Panc1 (cell line): ENCODE measurements at regions not wholly inside any gene's neighbourhood (a gene's known extent, or its start where the extent isn't known, plus 50 kb on each side); places are given as distances from the start of the nearest gene placed in this dataset.

Source experiments
- POLR2AphosphoS5 ChIP-seq: IDR thresholded peaks from 2 replicates; pipeline ENCODE4 v1.6.1; 2012; ENCODE audit warnings: mild to moderate bottlenecking, low read depth, low read length, moderate library complexity
- SIN3A ChIP-seq: IDR thresholded peaks from 2 replicates; pipeline ENCODE4 v1.6.1; 2012; ENCODE audit warnings: low read depth, mild to moderate bottlenecking, low read length, moderate library complexity, borderline replicate concordance; ENCODE audit not compliant: insufficient read depth
- TCF7L2 ChIP-seq: IDR thresholded peaks from 2 replicates; pipeline ENCODE4 v1.6.1; 2011; ENCODE audit warnings: mild to moderate bottlenecking, low read depth, low read length, inconsistent platforms
- TF ChIP-seq, protein P1 (sequence below): fragments of 450-650 bp; IDR thresholded peaks from 2 replicates; pipeline ENCODE4 v1.5.1; 2017; ENCODE audit warnings: mild to moderate bottlenecking
- TF ChIP-seq, protein P2 (sequence below), 2 experiments: IDR thresholded peaks; 2 replicates each; pipeline ENCODE4 v1.6.1; 2011 to 2012; ENCODE audit warnings: low read depth in 2 of 2, control low read depth in 1 of 2, low read length in 1 of 2, mild to moderate bottlenecking in 1 of 2, moderate library complexity in 1 of 2; ENCODE audit not compliant: insufficient read depth in 1 of 2

GRCh38 chr3:59243476-59243875, 193.7 kb upstream of the CFAP20DC start:
- TF ChIP-seq, protein P1, sequence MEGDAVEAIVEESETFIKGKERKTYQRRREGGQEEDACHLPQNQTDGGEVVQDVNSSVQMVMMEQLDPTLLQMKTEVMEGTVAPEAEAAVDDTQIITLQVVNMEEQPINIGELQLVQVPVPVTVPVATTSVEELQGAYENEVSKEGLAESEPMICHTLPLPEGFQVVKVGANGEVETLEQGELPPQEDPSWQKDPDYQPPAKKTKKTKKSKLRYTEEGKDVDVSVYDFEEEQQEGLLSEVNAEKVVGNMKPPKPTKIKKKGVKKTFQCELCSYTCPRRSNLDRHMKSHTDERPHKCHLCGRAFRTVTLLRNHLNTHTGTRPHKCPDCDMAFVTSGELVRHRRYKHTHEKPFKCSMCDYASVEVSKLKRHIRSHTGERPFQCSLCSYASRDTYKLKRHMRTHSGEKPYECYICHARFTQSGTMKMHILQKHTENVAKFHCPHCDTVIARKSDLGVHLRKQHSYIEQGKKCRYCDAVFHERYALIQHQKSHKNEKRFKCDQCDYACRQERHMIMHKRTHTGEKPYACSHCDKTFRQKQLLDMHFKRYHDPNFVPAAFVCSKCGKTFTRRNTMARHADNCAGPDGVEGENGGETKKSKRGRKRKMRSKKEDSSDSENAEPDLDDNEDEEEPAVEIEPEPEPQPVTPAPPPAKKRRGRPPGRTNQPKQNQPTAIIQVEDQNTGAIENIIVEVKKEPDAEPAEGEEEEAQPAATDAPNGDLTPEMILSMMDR: no peak
- TF ChIP-seq, protein P2, sequence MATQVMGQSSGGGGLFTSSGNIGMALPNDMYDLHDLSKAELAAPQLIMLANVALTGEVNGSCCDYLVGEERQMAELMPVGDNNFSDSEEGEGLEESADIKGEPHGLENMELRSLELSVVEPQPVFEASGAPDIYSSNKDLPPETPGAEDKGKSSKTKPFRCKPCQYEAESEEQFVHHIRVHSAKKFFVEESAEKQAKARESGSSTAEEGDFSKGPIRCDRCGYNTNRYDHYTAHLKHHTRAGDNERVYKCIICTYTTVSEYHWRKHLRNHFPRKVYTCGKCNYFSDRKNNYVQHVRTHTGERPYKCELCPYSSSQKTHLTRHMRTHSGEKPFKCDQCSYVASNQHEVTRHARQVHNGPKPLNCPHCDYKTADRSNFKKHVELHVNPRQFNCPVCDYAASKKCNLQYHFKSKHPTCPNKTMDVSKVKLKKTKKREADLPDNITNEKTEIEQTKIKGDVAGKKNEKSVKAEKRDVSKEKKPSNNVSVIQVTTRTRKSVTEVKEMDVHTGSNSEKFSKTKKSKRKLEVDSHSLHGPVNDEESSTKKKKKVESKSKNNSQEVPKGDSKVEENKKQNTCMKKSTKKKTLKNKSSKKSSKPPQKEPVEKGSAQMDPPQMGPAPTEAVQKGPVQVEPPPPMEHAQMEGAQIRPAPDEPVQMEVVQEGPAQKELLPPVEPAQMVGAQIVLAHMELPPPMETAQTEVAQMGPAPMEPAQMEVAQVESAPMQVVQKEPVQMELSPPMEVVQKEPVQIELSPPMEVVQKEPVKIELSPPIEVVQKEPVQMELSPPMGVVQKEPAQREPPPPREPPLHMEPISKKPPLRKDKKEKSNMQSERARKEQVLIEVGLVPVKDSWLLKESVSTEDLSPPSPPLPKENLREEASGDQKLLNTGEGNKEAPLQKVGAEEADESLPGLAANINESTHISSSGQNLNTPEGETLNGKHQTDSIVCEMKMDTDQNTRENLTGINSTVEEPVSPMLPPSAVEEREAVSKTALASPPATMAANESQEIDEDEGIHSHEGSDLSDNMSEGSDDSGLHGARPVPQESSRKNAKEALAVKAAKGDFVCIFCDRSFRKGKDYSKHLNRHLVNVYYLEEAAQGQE (IDR thresholded peaks at IDR 0.05; ENCODE audit: insufficient read depth in 1 of 2, low read depth in 2 of 2, low read length in 1 of 2): no peak
- TF ChIP-seq POLR2AphosphoS5: no peak
- no peak for TF ChIP-seq TCF7L2
- no peak for TF ChIP-seq SIN3A
